ENCODE measurements at regions not wholly inside any gene's neighbourhood (a gene's known extent, or its start where the extent isn't known, plus 50 kb on each side); places are given as distances from the start of the nearest gene placed in this dataset.
"Not testable (repeated sequence)": the region's sequence is repeated elsewhere in the genome, so short reads cannot be mapped to it uniquely, and the experiment has no call there.

DNA sequence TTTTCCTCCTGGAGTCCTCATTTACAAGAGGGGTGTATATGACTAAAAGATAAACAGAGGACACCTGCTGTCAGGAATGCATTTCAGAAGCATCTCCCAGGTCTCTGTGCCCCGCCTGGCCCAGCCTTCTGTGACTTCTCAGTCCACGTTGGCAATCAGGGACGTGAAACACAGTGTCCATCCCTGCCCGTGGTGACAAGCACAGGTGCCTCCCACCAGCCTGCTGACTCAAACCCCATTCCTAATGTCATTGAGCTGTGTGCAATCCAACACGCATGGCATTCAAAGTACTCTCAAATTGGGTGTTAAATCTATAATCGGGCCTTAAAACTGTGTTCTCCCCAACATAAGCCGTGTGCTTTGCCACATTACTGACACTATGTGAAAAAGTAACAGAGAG, 343.2 kb downstream of the EIPR1 start:
- Histone ChIP-seq H3K4me3 (no peak overlapping the region), H3K9me3 (peaks cover 21% of the 10 kb centered on the region; the same call in 1 of the 2 replicates), H3K4me2 (no peak overlapping the region), H4K20me1 (no peaks in the 10 kb centered on the region), H3K36me3 (no peaks in the 10 kb centered on the region), H3K27me3 (no peaks in the 10 kb centered on the region; the same call in 1 of the 2 replicates), H3K9ac (no peak overlapping the region), H3K27ac (no peak overlapping the region), H3K4me1 (0 out of 2 replicates have a peak, but pooled peaks cover 5% of the 10 kb centered on the region)
- TF ChIP-seq Cebpa-rat (IDR thresholded peaks at IDR 0.05): no peak

DNA sequence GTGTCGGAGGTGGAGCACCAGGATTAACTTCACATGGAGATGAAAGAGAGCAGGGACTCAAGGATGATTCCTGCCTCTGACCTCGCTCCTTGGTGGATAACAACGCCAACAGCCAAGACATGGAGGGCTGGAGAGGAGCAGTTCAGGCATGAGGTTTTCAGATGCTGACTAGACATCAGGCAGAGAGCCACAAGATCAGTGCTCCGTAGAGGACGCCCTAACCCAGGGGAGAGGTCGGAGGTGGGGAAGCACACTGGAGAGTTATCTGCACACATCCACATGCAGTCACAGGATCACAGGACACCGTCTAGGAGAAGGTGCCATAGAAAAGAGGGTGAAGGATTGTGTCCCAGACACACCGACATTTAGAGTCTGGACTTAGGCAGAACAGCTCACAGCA, 344.3 kb downstream of the EIPR1 start:
- Histone ChIP-seq H4K20me1 (no peaks in the 10 kb centered on the region), H3K36me3 (no peaks in the 10 kb centered on the region), H3K4me2 (no peak overlapping the region), H3K9me3 (peaks cover 15% of the 10 kb centered on the region; the same call in 1 of the 2 replicates), H3K4me3 (no peak overlapping the region), H3K9ac (no peak overlapping the region), H3K4me1 (0 out of 2 replicates have a peak, but pooled peaks cover 5% of the 10 kb centered on the region), H3K27me3 (no peaks in the 10 kb centered on the region; the same call in 1 of the 2 replicates), H3K27ac (no peak overlapping the region)
- no peak for TF ChIP-seq Cebpa-rat (IDR thresholded peaks at IDR 0.05)

DNA sequence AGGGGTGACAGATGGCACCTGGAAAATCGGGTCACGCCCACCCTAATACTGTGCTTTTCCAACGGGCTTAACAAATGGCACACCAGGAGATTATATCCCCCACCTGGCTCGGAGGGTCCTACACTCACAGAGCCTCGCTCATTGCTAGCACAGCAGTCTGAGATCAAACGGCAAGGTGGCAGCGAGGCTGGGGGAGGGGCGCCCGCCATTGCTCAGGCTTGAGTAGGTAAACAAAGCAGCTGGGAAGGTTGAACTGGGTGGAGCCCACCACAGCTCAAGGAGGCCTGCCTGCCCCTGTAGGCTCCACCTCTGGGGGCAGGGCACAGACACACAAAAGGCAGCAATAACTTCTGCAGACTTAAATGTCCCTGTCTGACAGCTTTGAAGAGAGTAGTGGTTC, 346.8 kb downstream of the EIPR1 start:
- H3K27me3 ChIP-seq, H3K27ac ChIP-seq, H4K20me1 ChIP-seq, H3K36me3 ChIP-seq, H3K4me2 ChIP-seq, H3K4me1 ChIP-seq, H3K9ac ChIP-seq, H3K4me3 ChIP-seq: not testable (repeated sequence)
- H3K9me3 ChIP-seq: peaks cover 21% of the 10 kb centered on the region; the same call in 1 of the 2 replicates

GRCh38 chr2:3025984-3026383, 351.6 kb downstream of the EIPR1 start:
- Histone ChIP-seq H3K4me1 (no peaks in the 10 kb centered on the region), H3K4me2 (no peak overlapping the region), H3K4me3 (no peak overlapping the region), H3K9me3 (peaks cover 33% of the 10 kb centered on the region), H3K9ac (no peak overlapping the region), H3K27ac (no peak overlapping the region), H4K20me1 (no peaks in the 10 kb centered on the region), H3K36me3 (no peaks in the 10 kb centered on the region), H3K27me3 (0 out of 2 replicates have a peak, but pooled peaks cover 3% of the 10 kb centered on the region)
- TF ChIP-seq Cebpa-rat (IDR thresholded peaks at IDR 0.05): no peak

DNA sequence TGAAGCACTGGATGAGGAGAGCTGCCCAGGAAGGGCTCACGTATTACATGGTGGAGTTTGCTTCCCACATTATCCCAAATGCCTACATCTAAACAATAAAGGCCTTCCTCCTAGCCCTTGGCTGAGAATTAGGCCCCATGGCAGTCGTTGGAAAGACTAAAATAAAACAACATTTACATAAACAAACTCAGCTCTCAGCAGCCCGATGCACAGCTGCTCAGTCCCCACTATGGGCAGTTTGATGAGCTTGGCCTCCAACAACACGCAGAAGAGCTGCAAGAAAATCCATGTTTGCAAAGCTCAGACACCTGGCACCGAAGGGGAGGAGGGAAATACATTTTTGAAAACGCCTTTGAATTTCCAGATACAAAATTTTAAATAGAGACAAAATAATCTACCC, 352.4 kb downstream of the EIPR1 start:
- Histone ChIP-seq H4K20me1 (no peaks in the 10 kb centered on the region), H3K4me2 (no peak overlapping the region), H3K27ac (no peak overlapping the region), H3K9me3 (peaks cover 26% of the 10 kb centered on the region), H3K9ac (no peak overlapping the region), H3K36me3 (no peaks in the 10 kb centered on the region), H3K27me3 (0 out of 2 replicates have a peak, but pooled peaks cover 3% of the 10 kb centered on the region), H3K4me3 (no peak overlapping the region), H3K4me1 (no peaks in the 10 kb centered on the region)
- no peak for TF ChIP-seq Cebpa-rat (IDR thresholded peaks at IDR 0.05)

DNA sequence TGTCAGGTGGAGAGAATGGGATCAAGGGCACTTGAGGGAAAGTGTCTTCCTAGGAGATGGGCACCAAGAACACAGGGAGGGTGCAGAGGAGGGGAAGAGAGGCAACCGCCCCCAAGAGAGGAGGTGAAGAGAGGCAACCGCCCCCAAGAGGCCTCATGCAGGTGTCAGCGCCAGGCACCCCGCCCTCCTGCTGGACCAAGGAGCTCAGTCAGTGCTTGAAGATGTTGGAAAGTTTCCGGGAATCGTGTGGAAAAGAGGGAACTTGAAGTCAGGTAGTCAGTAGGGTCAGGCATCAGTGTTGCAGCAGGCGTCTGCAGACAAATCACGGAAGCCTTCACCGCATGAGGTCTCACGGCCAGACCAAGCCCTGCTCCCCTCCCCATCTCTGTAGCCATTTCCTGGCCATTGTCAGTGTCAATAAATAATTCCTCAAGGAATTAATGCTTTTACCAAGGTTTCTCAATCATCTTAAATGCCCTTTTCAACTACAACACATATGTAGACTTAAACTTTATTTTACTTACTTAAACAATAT, 353.1 kb downstream of the EIPR1 start:
- Histone ChIP-seq H3K9ac (no peak overlapping the region), H3K4me2 (no peak overlapping the region), H3K27ac (no peak overlapping the region), H3K4me3 (no peak overlapping the region), H4K20me1 (no peaks in the 10 kb centered on the region), H3K9me3 (peaks cover 26% of the 10 kb centered on the region), H3K36me3 (no peaks in the 10 kb centered on the region), H3K27me3 (0 out of 2 replicates have a peak, but pooled peaks cover 3% of the 10 kb centered on the region), H3K4me1 (no peaks in the 10 kb centered on the region)
- TF ChIP-seq Cebpa-rat (IDR thresholded peaks at IDR 0.05): no peak

- no peaks in the 10 kb centered on the region for H3K36me3 ChIP-seq
- H3K4me3 ChIP-seq: no peak overlapping the region
- no peak for TF ChIP-seq Cebpa-rat (IDR thresholded peaks at IDR 0.05)
- H3K9me3 ChIP-seq: peaks cover 26% of the 10 kb centered on the region
- H3K9ac ChIP-seq: no peak overlapping the region
- H3K27me3 ChIP-seq: 0 out of 2 replicates have a peak, but pooled peaks cover 3% of the 10 kb centered on the region
- H4K20me1 ChIP-seq: no peaks in the 10 kb centered on the region
- no peak overlapping the region for H3K27ac ChIP-seq
- no peaks in the 10 kb centered on the region for H3K4me1 ChIP-seq
- no peak overlapping the region for H3K4me2 ChIP-seq
These were observed 354.1 kb downstream of the EIPR1 start for GRCh38 chr2:3023531-3023930.

DNA sequence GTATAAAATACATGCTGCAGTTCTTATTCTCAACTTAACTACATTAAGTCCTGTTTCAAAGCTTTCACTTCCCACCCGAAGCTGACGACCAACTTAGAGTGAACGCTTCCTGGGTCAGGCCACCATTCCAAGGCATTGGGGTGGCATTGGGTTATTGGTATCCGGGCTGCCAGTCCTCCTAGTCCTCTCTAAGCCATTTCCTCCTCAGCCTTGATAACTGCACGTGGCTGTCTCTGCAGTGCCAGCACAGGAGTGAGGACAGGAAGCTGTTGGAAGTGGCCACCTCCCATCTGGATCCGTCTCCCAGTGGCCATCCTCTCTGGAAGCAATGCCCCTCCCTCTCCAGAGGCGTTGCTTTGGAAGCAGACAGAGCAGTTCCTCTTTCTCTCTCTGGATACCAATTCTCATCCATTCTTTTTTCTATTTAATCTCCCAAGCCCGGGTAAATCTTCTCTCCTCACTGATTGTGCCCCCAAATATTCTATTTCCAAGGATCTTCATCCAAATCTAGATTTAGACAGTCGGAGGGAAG, 354.7 kb downstream of the EIPR1 start:
- H3K4me1 ChIP-seq: no peaks in the 10 kb centered on the region
- H4K20me1 ChIP-seq: no peaks in the 10 kb centered on the region
- H3K27ac ChIP-seq: no peak overlapping the region
- no peak overlapping the region for H3K4me2 ChIP-seq
- no peaks in the 10 kb centered on the region for H3K36me3 ChIP-seq
- H3K9me3 ChIP-seq: peaks cover 26% of the 10 kb centered on the region
- H3K27me3 ChIP-seq: 0 out of 2 replicates have a peak, but pooled peaks cover 3% of the 10 kb centered on the region
- H3K9ac ChIP-seq: no peak overlapping the region
- TF ChIP-seq Cebpa-rat (IDR thresholded peaks at IDR 0.05): no peak
- no peak overlapping the region for H3K4me3 ChIP-seq

DNA sequence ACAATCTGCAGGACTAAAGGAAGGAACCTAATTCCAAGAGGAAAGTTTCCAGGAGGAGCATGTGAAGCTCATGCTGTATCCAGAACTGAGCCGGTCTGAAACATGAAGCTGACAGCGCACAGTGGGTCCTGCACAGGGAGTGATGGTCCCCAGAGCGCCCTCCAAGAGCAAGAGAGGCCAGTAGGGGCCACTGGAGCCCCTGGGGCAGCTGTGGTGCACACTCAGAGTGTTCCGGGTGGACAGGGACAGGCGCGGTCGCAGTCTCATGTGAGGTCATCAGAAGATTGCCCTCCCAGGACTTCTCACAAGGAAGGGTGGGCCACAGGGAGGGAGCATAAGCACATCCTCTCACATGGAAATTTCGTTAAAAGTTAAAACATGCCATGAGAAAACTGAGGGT, 355.9 kb downstream of the EIPR1 start:
- H3K9me3 ChIP-seq: peaks cover 26% of the 10 kb centered on the region
- no peak for TF ChIP-seq Cebpa-rat (IDR thresholded peaks at IDR 0.05)
- H3K27ac ChIP-seq: no peak overlapping the region

DNA sequence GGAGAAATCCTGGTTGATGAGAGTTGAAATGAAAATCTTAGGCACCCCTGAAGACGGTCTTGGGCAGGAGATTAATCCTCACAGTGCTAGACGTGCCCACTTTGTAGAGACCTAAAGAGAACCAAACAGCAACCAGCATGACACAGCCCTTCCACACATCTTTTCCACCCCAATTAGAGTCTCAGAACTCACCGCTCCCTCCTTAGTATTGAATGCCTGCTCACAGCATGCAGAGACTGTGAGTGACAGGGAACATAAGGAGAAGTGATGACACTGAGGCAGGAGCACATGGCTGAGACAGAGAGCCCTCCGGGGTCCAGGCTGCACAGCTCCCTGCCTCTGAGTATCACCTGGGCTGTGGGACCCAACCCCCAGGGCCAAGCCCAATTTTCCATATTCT, 367.6 kb downstream of the EIPR1 start:
- Histone ChIP-seq H3K27ac (no peak overlapping the region), H3K36me3 (no peaks in the 10 kb centered on the region), H3K4me1 (peaks cover 14% of the 10 kb centered on the region), H4K20me1 (no peaks in the 10 kb centered on the region), H3K4me3 (no peak overlapping the region), H3K4me2 (no peak overlapping the region), H3K9me3 (peaks cover 19% of the 10 kb centered on the region), H3K27me3 (no peaks in the 10 kb centered on the region), H3K9ac (no peak overlapping the region)
- TF ChIP-seq Cebpa-rat (IDR thresholded peaks at IDR 0.05): no peak

More for the DNA sequence above, 355.9 kb downstream of the EIPR1 start:
- Histone ChIP-seq H3K36me3 (no peaks in the 10 kb centered on the region), H3K4me1 (no peaks in the 10 kb centered on the region), H3K4me2 (no peak overlapping the region), H3K4me3 (no peak overlapping the region), H3K9ac (no peak overlapping the region), H3K27me3 (0 out of 2 replicates have a peak, but pooled peaks cover 3% of the 10 kb centered on the region), H4K20me1 (no peaks in the 10 kb centered on the region)
